ENCODE measurements at regions not wholly inside any gene's neighbourhood (a gene's known extent, or its start where the extent isn't known, plus 50 kb on each side); places are given as distances from the start of the nearest gene placed in this dataset.
A peak's percentile ranks its signal among the peaks of the same experiment; 100 is the strongest.

GRCh38 chr12:93944911-93945310 lies 203.5 kb upstream of the PLXNC1 start:
- no peak for DNase-seq

- no peak for DNase-seq
Observed at GRCh38 chr12:93946542-93947150, 201.7 kb upstream of the PLXNC1 start.

GRCh38 chr12:93947486-93947885 lies 200.9 kb upstream of the PLXNC1 start:
- no peak for DNase-seq

GRCh38 chr12:93950311-93950710 lies 198.1 kb upstream of the PLXNC1 start:
- DNase-seq: no peak

GRCh38 chr12:93954166-93955112 lies 193.9 kb upstream of the PLXNC1 start:
- DNase-seq: no peak

GRCh38 chr12:93956551-93956950 lies 191.8 kb upstream of the PLXNC1 start:
- no peak for DNase-seq

GRCh38 chr12:93957168-93957567 lies 191.2 kb upstream of the PLXNC1 start:
- no peak for DNase-seq

- no peak for DNase-seq
Observed at GRCh38 chr12:93957870-93958269, 190.5 kb upstream of the PLXNC1 start.

- DNase-seq: no peak
Observed at GRCh38 chr12:93959657-93960056, 188.7 kb upstream of the PLXNC1 start.

- DNase-seq: no peak
Observed at GRCh38 chr12:93960521-93960920, 187.9 kb upstream of the PLXNC1 start.

- no peak for DNase-seq
Observed at GRCh38 chr12:93962336-93962735, 186.0 kb upstream of the PLXNC1 start.

- DNase-seq: no peak
Observed at GRCh38 chr12:93964936-93965335, 183.4 kb upstream of the PLXNC1 start.

- no peak for DNase-seq
Observed at GRCh38 chr12:93966516-93967133, 181.8 kb upstream of the PLXNC1 start.

- DNase-seq: no peak
Observed at GRCh38 chr12:93967454-93967853, 180.9 kb upstream of the PLXNC1 start.

GRCh38 chr12:93968536-93969285 lies 179.7 kb upstream of the PLXNC1 start:
- DNase-seq: no peak

GRCh38 chr12:93970900-93971688 lies 177.3 kb upstream of the PLXNC1 start:
- no peak for DNase-seq

GRCh38 chr12:93972411-93973208 lies 175.8 kb upstream of the PLXNC1 start:
- no peak for DNase-seq

GRCh38 chr12:93974252-93974651 lies 174.1 kb upstream of the PLXNC1 start:
- DNase-seq: peak in 28 of 56 donors; percentile 2 to 62 (median 19)

GRCh38 chr12:93976024-93976423 lies 172.4 kb upstream of the PLXNC1 start:
- no peak for DNase-seq

GRCh38 chr12:93977081-93977480 lies 171.3 kb upstream of the PLXNC1 start:
- DNase-seq: no peak
